AG04449 (cell line): ENCODE measurements at regions not wholly inside any gene's neighbourhood (a gene's known extent, or its start where the extent isn't known, plus 50 kb on each side); places are given as distances from the start of the nearest gene placed in this dataset.

ENCODE experiments used
- CTCF ChIA-PET: fragments of 350-600 bp; formaldehyde crosslinking; extraction: SDS; loops from one replicate; lab custom pipeline; 2021; ENCODE audit warnings: antibody characterized with exemption; lab: Yijun Ruan, JAX
- POLR2A ChIA-PET: fragments of 400-600, 350-600 bp; formaldehyde crosslinking; extraction: SDS; loops from one replicate; lab custom pipeline; 2020; ENCODE audit warnings: antibody characterized with exemption, inconsistent platforms; lab: Yijun Ruan, JAX
- DNase-seq: peaks from one replicate; pipeline ENCODE4 v3.0.0-alpha.2; 2010; ENCODE audit warnings: low read depth, low spot score
- H3K4me3 ChIP-seq: 2 replicates; pipeline ENCODE4 v1.5.1; 2011; ENCODE audit warnings: low read depth, mild to moderate bottlenecking, control low read depth, low read length
- CTCF ChIP-seq: IDR thresholded peaks from one replicate; pipeline ENCODE4 v1.5.1; 2011; ENCODE audit warnings: mild to moderate bottlenecking, moderate library complexity, low read length, control low read depth, inconsistent platforms; ENCODE audit not compliant: insufficient read depth; ENCODE audit errors: missing control alignments

GRCh38 chr9:89874351-89875321, 269.8 kb downstream of the GADD45G start:
- no peak overlapping the region for H3K4me3 ChIP-seq
- no peak for TF ChIP-seq CTCF
- POLR2A ChIA-PET: no interaction called here
- CTCF ChIA-PET: no interaction called here
- DNase-seq: no peak

- no peak for DNase-seq
- CTCF ChIA-PET: no interaction called here
- POLR2A ChIA-PET: no interaction called here
- no peak for TF ChIP-seq CTCF
- no peak overlapping the region for H3K4me3 ChIP-seq
Observed at GRCh38 chr9:89877051-89878002, 272.5 kb downstream of the GADD45G start.

- ChIA-PET POLR2A (no interaction called here), CTCF (no interaction called here)
- no peak for TF ChIP-seq CTCF
- H3K4me3 ChIP-seq: no peak overlapping the region
- DNase-seq: no peak
Observed at GRCh38 chr9:89878003-89878411, 273.2 kb downstream of the GADD45G start.

- CTCF ChIA-PET: interaction anchor here (1.0 kb wide), 1 partner anchor 62 kb away, joined by 3 read pairs; no protein-coding TSS in a partner anchor
- no peak overlapping the region for H3K4me3 ChIP-seq
- no peak for DNase-seq
- POLR2A ChIA-PET: no interaction called here
- no peak for TF ChIP-seq CTCF
Observed at GRCh38 chr9:89878687-89879086, 273.9 kb downstream of the GADD45G start.

GRCh38 chr9:89879276-89879675, 274.5 kb downstream of the GADD45G start:
- CTCF ChIA-PET: interaction anchor here (1.0 kb wide), 1 partner anchor 63 kb away, joined by 3 read pairs; no protein-coding TSS in a partner anchor
- no peak overlapping the region for H3K4me3 ChIP-seq
- POLR2A ChIA-PET: no interaction called here
- TF ChIP-seq CTCF: no peak
- no peak for DNase-seq
